K562 (cell line): ENCODE measurements at regions not wholly inside any gene's neighbourhood (a gene's known extent, or its start where the extent isn't known, plus 50 kb on each side); places are given as distances from the start of the nearest gene placed in this dataset.

Experiments
- MED1 ChIP-seq: sonication (generic); formaldehyde crosslinking; IDR thresholded peaks from 2 replicates; pipeline ENCODE4 v1.8.1; 2023; ENCODE audit warnings: missing genetic modification reagents, borderline replicate concordance
- MYC ChIP-seq, 2 experiments: fragments of 250-450 bp in 1 of 2; sonication (Bioruptor Pico) in 1 of 2; IDR thresholded peaks; 2 replicates each; pipeline versions ENCODE4 v1.5.1 to v1.6.1; 2012 to 2021; ENCODE audit warnings: low read depth in 2 of 2, borderline replicate concordance in 1 of 2, improper control_type of control experiment in 1 of 2, low read length in 1 of 2, mild to moderate bottlenecking in 1 of 2, moderate library complexity in 1 of 2
- PCBP1 ChIP-seq: fragments of 200-400 bp; formaldehyde crosslinking; IDR thresholded peaks from 2 replicates; pipeline ENCODE4 v1.6.1; 2018; ENCODE audit warnings: mild to moderate bottlenecking, low read depth, low read length; ENCODE audit not compliant: poor library complexity, severe bottlenecking
- SMARCA5 ChIP-seq: fragments of 450-650 bp; IDR thresholded peaks from 2 replicates; pipeline ENCODE4 v1.6.1; 2016
- SOX6 ChIP-seq: fragments of 450-650 bp; IDR thresholded peaks from 2 replicates; pipeline ENCODE4 v1.6.1; 2014; ENCODE audit warnings: mild to moderate bottlenecking
- XRCC4 ChIP-seq: IDR thresholded peaks from one replicate; pipeline ENCODE4 v1.6.1; 2011; ENCODE audit not compliant: insufficient read depth, insufficient read length; ENCODE audit errors: extremely low read depth
- ZNF12 ChIP-seq: sonication (generic); formaldehyde crosslinking; IDR thresholded peaks from 2 replicates; pipeline ENCODE4 v1.4.0; 2020; ENCODE audit warnings: mild to moderate bottlenecking, missing genetic modification reagents
- ZNF121 ChIP-seq: sonication (generic); formaldehyde crosslinking; conservative IDR thresholded peaks from 2 replicates; pipeline ENCODE4 v1.8.0; 2022; ENCODE audit warnings: missing genetic modification reagents
- ZNF24 ChIP-seq: fragments of 450-650 bp; IDR thresholded peaks from 2 replicates; pipeline ENCODE4 v1.6.1; 2016
- ZNF282 ChIP-seq: sonication (generic); formaldehyde crosslinking; IDR thresholded peaks from 2 replicates; pipeline ENCODE4 v1.8.1; 2023; ENCODE audit warnings: missing genetic modification reagents
- ZNF408 ChIP-seq: fragments of 250-450 bp; sonication (Bioruptor Pico); IDR thresholded peaks from 2 replicates; pipeline ENCODE4 v1.4.0; 2020; ENCODE audit warnings: low read depth, mild to moderate bottlenecking, moderate library complexity
- ZNF507 ChIP-seq: conservative IDR thresholded peaks from 2 replicates; pipeline ENCODE4 v1.6.1; 2017; ENCODE audit warnings: missing genetic modification characterization, missing compliant biosample characterization
- TF ChIP-seq, protein P1 (sequence below), 2 experiments: fragments of 450-650 bp in 1 of 2; IDR thresholded peaks; 2 replicates each; pipeline ENCODE4 v1.6.1; 2011 to 2017; ENCODE audit warnings: low read depth in 2 of 2, antibody characterized with exemption in 1 of 2, borderline replicate concordance in 1 of 2, low read length in 1 of 2, mild to moderate bottlenecking in 1 of 2, mixed read lengths in 1 of 2; ENCODE audit not compliant: control insufficient read depth in 1 of 2
- TF ChIP-seq, protein P2 (sequence below): fragments of 450-650 bp; formaldehyde crosslinking; IDR thresholded peaks from 2 replicates; pipeline ENCODE4 v1.4.0; 2020; ENCODE audit warnings: mild to moderate bottlenecking, moderate library complexity
- TF ChIP-seq, protein P3 (sequence below), 3 experiments: IDR thresholded peaks in 2 of 3; conservative IDR thresholded peaks in 1 of 3; 2 replicates each; pipeline ENCODE4 v1.5.1; 2011 to 2012; ENCODE audit warnings: low read length in 3 of 3, mild to moderate bottlenecking in 3 of 3, control low read depth in 2 of 3, improper control_type of control experiment in 1 of 3, inconsistent platforms in 1 of 3, low read depth in 1 of 3, mixed read lengths in 1 of 3, moderate library complexity in 1 of 3; ENCODE audit not compliant: insufficient read depth in 2 of 3
- TF ChIP-seq, protein P4 (sequence below): fragments of 450-650 bp; formaldehyde crosslinking; IDR thresholded peaks from 2 replicates; pipeline ENCODE4 v1.4.0; 2022; ENCODE audit warnings: missing genetic modification characterization
- TF ChIP-seq, protein P5 (sequence below): fragments of 250-450 bp; sonication (Bioruptor Pico); IDR thresholded peaks from 2 replicates; pipeline ENCODE4 v1.4.0; 2020; ENCODE audit warnings: mild to moderate bottlenecking, moderate library complexity, borderline replicate concordance

DNA sequence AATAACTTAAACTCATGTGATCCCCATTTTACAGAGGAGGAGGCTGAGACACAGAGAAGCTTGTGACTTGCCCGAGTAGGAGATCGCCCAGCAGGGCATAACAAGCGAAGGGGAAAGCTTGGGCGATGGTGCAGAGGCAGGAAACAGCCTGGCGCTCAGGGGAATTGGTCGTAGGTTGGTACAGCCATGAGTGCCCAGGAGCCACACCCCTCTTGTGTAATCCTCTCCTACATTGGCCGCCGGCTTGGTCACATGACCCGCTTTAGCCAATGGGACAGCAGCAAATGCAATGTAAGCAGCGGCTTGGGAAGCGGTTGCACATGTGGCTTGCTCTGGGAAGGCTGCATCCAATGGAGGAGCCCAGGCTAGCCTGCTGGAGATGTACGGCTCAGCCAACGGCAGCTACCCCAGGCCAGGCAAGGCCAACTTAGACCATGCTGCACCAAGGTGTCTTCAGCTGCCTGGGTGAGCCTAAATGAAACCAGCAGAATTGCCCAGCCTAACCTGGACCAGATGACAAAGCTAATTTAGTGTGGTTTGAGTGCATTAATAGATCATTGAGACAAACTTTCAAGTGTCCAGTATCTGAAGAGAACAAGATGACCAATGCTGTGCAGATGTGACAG, 50.3 kb upstream of the SLC6A6 start (continued):
- TF ChIP-seq, protein P1, sequence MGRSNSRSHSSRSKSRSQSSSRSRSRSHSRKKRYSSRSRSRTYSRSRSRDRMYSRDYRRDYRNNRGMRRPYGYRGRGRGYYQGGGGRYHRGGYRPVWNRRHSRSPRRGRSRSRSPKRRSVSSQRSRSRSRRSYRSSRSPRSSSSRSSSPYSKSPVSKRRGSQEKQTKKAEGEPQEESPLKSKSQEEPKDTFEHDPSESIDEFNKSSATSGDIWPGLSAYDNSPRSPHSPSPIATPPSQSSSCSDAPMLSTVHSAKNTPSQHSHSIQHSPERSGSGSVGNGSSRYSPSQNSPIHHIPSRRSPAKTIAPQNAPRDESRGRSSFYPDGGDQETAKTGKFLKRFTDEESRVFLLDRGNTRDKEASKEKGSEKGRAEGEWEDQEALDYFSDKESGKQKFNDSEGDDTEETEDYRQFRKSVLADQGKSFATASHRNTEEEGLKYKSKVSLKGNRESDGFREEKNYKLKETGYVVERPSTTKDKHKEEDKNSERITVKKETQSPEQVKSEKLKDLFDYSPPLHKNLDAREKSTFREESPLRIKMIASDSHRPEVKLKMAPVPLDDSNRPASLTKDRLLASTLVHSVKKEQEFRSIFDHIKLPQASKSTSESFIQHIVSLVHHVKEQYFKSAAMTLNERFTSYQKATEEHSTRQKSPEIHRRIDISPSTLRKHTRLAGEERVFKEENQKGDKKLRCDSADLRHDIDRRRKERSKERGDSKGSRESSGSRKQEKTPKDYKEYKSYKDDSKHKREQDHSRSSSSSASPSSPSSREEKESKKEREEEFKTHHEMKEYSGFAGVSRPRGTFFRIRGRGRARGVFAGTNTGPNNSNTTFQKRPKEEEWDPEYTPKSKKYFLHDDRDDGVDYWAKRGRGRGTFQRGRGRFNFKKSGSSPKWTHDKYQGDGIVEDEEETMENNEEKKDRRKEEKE (IDR thresholded peaks at IDR 0.05; ENCODE audit: borderline replicate concordance in 1 of 2, control insufficient read depth in 1 of 2, low read depth in 2 of 2, low read length in 1 of 2), result no peak
- no peak for TF ChIP-seq SOX6
- TF ChIP-seq, protein P2, sequence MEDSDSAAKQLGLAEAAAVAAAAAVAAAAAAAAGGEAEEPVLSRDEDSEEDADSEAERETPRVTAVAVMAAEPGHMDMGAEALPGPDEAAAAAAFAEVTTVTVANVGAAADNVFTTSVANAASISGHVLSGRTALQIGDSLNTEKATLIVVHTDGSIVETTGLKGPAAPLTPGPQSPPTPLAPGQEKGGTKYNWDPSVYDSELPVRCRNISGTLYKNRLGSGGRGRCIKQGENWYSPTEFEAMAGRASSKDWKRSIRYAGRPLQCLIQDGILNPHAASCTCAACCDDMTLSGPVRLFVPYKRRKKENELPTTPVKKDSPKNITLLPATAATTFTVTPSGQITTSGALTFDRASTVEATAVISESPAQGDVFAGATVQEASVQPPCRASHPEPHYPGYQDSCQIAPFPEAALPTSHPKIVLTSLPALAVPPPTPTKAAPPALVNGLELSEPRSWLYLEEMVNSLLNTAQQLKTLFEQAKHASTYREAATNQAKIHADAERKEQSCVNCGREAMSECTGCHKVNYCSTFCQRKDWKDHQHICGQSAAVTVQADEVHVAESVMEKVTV, result no peak
- TF ChIP-seq ZNF507 (tag), result no peak
- no peak for TF ChIP-seq PCBP1
- no peak for TF ChIP-seq ZNF282 (CRISPR knock-in tag)
- no peak for TF ChIP-seq MED1
- TF ChIP-seq, protein P3, sequence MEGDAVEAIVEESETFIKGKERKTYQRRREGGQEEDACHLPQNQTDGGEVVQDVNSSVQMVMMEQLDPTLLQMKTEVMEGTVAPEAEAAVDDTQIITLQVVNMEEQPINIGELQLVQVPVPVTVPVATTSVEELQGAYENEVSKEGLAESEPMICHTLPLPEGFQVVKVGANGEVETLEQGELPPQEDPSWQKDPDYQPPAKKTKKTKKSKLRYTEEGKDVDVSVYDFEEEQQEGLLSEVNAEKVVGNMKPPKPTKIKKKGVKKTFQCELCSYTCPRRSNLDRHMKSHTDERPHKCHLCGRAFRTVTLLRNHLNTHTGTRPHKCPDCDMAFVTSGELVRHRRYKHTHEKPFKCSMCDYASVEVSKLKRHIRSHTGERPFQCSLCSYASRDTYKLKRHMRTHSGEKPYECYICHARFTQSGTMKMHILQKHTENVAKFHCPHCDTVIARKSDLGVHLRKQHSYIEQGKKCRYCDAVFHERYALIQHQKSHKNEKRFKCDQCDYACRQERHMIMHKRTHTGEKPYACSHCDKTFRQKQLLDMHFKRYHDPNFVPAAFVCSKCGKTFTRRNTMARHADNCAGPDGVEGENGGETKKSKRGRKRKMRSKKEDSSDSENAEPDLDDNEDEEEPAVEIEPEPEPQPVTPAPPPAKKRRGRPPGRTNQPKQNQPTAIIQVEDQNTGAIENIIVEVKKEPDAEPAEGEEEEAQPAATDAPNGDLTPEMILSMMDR (IDR thresholded peaks at IDR 0.05 in 2 of 3, conservative IDR thresholded peaks at IDR 0.05 in 1 of 3; ENCODE audit: insufficient read depth in 2 of 3, low read depth in 1 of 3, low read length in 3 of 3), result no peak
- TF ChIP-seq, protein P4, sequence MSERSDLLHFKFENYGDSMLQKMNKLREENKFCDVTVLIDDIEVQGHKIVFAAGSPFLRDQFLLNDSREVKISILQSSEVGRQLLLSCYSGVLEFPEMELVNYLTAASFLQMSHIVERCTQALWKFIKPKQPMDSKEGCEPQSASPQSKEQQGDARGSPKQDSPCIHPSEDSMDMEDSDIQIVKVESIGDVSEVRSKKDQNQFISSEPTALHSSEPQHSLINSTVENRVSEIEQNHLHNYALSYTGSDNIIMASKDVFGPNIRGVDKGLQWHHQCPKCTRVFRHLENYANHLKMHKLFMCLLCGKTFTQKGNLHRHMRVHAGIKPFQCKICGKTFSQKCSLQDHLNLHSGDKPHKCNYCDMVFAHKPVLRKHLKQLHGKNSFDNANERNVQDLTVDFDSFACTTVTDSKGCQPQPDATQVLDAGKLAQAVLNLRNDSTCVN, result no peak
- TF ChIP-seq ZNF24, result no peak
- TF ChIP-seq XRCC4, result no peak
- no peak for TF ChIP-seq ZNF12 (CRISPR knock-in tag)
- TF ChIP-seq, protein P5, sequence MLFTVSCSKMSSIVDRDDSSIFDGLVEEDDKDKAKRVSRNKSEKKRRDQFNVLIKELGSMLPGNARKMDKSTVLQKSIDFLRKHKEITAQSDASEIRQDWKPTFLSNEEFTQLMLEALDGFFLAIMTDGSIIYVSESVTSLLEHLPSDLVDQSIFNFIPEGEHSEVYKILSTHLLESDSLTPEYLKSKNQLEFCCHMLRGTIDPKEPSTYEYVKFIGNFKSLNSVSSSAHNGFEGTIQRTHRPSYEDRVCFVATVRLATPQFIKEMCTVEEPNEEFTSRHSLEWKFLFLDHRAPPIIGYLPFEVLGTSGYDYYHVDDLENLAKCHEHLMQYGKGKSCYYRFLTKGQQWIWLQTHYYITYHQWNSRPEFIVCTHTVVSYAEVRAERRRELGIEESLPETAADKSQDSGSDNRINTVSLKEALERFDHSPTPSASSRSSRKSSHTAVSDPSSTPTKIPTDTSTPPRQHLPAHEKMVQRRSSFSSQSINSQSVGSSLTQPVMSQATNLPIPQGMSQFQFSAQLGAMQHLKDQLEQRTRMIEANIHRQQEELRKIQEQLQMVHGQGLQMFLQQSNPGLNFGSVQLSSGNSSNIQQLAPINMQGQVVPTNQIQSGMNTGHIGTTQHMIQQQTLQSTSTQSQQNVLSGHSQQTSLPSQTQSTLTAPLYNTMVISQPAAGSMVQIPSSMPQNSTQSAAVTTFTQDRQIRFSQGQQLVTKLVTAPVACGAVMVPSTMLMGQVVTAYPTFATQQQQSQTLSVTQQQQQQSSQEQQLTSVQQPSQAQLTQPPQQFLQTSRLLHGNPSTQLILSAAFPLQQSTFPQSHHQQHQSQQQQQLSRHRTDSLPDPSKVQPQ (CRISPR knock-in tag), result no peak
- TF ChIP-seq ZNF121 (CRISPR knock-in tag), result no peak
- TF ChIP-seq SMARCA5, result no peak
- TF ChIP-seq ZNF408 (CRISPR knock-in tag), result no peak
- TF ChIP-seq MYC (IDR thresholded peaks at IDR 0.05; ENCODE audit: low read depth, low read length), result peak; percentile 94
- TF ChIP-seq MYC (CRISPR knock-in tag; IDR thresholded peaks at IDR 0.05; ENCODE audit: borderline replicate concordance, low read depth), result no peak
